GM18519 (cell line): ENCODE measurements at regions not wholly inside any gene's neighbourhood (a gene's known extent, or its start where the extent isn't known, plus 50 kb on each side); places are given as distances from the start of the nearest gene placed in this dataset.

ENCODE experiments used
- ATAC-seq: cut with Tn5 transposase; IDR thresholded peaks from one replicate; pipeline ENCODE4 v1.9.1; 2021; ENCODE audit warnings: mild to moderate bottlenecking, moderate library complexity; ENCODE audit not compliant: unreplicated experiment, low FRiP score

DNA sequence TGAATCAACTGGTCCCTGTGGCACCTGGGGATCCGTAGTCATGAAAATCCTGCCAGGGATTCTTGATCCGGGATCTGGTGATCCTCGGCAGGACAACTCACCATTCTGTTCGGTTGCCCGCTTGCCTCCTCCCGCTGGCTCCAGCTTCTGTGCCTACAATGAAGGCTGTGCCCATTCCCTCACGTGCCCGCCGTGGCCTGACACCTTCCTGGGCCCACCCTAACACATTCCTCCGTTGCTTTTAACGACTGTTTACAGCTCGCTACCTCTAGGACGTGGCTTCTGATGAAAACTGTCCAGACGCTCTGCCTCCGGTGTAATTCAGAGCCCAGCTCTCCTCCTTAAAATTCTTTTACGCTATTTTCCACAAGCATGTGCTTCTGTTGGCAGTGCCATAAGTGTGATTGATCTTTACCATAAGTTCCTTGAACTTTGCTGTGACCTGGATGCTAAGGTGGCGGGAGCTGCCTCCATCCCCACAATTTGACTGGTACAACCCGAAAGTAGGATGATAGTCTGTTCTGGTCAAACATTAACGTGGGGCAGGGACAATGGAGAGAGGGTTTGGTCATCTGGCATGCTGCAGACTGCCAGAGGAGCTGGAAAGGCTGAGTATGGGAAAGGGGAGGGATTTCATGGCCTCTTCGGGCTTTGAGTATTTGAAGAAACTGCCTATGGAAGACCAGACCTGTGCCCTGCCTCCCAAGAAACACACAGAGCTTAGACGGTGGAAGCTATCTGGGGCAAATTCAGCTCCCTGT, 206.8 kb upstream of the TNP1 start:
- ATAC-seq = no peak

GRCh38 chr2:217065695-217066405, 206.0 kb upstream of the TNP1 start:
- ATAC-seq = no peak

DNA sequence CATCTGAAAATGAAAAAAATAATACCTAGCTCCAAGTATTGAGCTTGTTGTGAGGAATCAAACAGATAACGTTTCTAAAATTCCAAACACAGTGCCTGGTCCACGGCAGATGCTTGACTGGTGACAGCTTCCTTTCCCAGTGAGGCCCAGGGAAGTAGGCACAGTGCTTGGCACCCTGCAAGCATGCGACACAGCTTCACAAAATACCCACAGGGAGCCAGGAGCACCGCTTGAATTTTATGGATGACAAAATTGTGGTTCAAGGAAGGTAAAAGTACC, 205.1 kb upstream of the TNP1 start:
- no peak for ATAC-seq

GRCh38 chr2:217064234-217065011, 204.6 kb upstream of the TNP1 start:
- no peak for ATAC-seq

GRCh38 chr2:217063238-217063755, 203.4 kb upstream of the TNP1 start:
- no peak for ATAC-seq

- no peak for ATAC-seq
Measured at GRCh38 chr2:217062768-217063167, 202.9 kb upstream of the TNP1 start.

DNA sequence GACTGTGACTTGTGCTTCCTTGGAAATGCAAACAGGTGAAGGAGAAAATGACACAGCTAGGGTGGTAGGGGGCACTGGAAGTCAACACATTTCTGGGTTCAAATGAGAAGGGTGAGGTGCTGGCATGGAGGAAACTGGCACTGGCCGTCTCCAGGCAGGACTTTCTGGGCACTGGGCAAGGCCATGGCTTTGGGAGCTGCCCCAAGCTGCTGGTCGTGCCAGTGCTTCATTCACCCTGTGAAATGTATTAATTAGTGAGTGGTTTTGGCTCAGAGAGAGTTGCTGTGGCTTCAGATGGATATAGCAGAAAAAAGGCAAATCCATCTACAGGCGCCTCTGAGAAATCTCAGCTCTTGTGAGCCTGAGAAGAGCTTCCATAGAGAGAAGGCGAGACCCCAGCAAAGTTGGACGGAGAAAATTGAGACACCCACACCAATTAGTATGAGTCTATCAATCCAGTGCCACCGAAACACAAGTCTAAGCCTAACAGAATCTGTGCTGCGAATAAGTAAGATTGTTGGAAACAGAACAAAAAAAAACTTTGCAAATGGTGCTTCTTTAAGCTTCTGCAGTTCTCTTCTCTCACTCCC, 202.1 kb upstream of the TNP1 start:
- no peak for ATAC-seq

- ATAC-seq = no peak
Measured at GRCh38 chr2:217060951-217061547, 201.2 kb upstream of the TNP1 start.

- no peak for ATAC-seq
Measured at GRCh38 chr2:217060516-217060915, 200.7 kb upstream of the TNP1 start.

DNA sequence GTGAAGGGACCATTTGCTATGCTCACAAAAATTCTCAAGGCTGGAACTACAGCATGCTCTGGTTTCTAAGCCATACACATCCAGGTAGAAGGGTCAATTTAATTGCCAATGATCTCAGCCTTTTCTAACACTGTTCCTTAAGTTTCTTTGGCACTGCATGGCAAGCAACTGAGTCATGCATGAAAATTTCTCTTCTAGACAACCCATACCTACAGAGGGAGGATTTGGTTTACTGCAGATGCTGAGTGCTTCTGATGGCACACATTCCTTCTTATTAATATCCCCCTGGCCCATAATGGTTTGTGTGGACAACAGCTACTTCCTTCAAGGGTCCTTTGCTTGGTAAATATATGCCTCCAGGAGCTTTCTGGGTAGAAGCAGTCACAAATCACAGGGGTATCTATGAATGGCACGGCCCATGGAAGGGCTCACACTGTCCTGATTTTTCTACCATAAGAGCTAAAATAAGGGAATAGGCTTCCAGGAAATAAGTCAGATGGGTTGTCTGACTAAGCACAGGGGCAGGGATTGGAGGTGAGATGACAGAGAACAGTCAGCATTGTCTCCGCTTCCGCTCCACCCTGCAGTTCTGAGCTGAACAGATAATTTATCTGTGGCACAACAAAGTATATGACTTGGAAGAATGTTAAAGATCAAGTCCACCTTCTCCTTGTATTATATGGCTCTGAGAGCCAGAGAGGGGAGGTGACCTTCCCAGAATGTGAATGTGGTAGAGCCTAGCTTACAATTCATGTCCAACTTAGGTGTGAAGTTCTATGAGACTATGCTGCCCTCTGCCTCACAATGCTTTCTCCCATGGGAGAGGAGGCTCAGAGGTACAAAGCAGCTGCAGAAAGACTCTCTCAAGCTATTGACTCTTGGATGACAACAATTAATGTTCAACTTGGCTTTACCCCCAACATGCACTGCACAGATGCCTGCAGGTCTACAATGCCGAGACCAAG, 199.2 kb upstream of the TNP1 start:
- no peak for ATAC-seq

- ATAC-seq = no peak
Measured at GRCh38 chr2:217057773-217058172, 197.9 kb upstream of the TNP1 start.

GRCh38 chr2:217055624-217056023, 195.8 kb upstream of the TNP1 start:
- no peak for ATAC-seq

DNA sequence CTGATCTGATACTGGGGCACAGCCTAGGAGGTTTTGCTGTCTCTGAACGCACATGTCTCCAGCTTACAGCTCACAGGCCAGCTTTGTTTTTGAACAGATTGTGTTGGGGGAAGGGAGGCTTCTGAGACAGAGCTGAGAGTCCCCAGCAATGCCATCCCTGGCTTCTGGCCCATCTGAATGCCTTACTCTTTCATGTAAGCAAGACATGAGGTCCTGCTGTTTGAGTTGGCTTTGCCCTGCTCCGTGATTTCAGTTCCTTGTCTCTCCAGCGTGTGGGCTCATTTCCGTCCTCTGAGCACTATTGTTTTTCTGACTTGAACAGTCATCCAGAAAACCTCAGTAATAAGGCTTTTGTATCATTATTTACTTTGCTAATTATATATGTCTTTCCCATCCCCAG, 194.9 kb upstream of the TNP1 start:
- ATAC-seq = no peak

DNA sequence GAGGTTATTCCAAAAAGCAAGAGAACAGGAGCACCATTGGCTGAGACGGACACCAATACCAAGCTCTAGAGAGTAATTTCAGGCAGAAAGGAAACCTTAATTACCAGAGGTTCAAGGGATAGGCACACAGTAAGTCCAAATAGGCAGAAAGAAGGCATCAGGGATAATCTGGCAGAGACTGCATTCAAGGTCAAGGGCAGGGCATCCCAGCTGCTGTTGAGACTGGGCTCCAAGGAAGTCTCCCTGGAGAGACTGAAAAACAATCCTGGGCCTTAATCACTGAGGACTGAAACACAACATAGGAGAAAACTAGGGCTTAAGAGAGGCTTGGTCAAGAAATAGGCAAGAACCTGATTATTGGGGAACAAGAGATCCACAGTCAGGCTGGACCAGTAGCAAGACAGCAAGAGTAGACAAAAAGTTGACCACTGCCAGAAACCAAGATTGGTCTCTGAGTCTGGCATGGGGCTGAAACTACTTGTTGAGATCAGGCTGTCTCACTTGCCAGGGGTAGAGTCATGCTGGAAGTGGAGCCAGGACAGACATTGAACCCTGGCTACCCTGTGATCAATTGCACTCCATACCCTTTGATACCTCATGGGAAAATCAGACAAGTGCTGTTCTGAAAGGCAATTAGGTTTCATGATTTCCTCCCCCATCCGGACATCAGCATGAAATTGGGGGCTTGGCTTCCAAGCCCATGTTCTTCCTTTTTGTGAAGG, 193.2 kb upstream of the TNP1 start:
- ATAC-seq = no peak

GRCh38 chr2:217051416-217051815, 191.6 kb upstream of the TNP1 start:
- ATAC-seq = no peak

- ATAC-seq = no peak
Measured at GRCh38 chr2:217049956-217050355, 190.1 kb upstream of the TNP1 start.

- ATAC-seq = no peak
Measured at GRCh38 chr2:217049422-217049821, 189.6 kb upstream of the TNP1 start.

GRCh38 chr2:217048730-217049129, 188.9 kb upstream of the TNP1 start:
- ATAC-seq = no peak

DNA sequence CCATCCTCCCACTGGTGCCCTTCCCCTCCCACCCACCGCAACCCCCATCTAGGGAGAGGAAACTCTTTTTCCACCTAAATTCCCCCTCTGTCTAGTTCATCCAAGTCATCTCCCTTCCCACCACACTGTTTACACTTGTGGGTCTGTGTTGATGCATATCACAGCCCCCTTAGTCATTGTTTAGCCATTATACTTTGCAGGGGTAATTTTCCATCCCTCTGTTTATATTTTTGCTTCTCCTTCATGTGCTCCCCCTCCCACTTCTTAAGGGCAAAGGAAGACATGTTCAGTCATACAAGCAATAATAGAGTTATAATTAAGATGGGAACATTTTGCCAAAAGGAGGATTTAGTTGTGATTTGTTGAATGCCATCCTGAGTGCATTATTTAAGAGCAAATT, 187.8 kb upstream of the TNP1 start:
- ATAC-seq = no peak
